Omental fat pad (tissue), 3 donors: ENCODE measurements at regions not wholly inside any gene's neighbourhood (a gene's known extent, or its start where the extent isn't known, plus 50 kb on each side); places are given as distances from the start of the nearest gene placed in this dataset.

Source experiments
- ATAC-seq: fragments of 150-250 bp; one replicate; pipeline ENCODE4 v1.9.1; 2016; ENCODE audit warnings: mild to moderate bottlenecking, moderate library complexity; ENCODE audit not compliant: low FRiP score
- DNase-seq: peaks from one replicate; pipeline ENCODE4 v3.0.0-alpha.2; 2019; ENCODE audit warnings: low spot score
- TF ChIP-seq, protein P1 (sequence below), 3 donors: fragments of 450-650 bp; IDR thresholded peaks; one replicate each; pipeline ENCODE4 v1.5.1; 2016 to 2017; ENCODE audit warnings: antibody characterized with exemption in 3 of 3, mild to moderate bottlenecking in 3 of 3, moderate library complexity in 2 of 3

DNA sequence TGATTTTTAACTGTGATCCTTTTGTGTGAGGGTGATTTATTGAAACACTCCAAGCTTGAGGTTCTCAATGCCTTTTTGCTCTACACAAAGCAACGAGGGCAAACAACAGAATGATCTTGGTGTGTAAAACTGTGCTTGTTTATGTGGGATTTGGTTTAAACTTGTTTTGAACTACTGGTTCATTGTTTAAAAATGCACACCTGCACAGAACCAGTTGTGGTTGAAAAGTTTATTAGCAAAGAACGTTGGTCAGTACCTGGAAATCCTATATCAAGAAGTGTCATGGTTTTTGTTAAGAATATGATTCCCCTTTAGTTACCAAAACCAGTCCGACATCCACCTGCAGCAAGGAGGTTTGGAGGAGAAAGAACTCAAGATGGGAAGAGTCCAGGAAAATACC lies 239.4 kb downstream of the WNT5A start:
- ATAC-seq, result no peak
- no peak for DNase-seq
- TF ChIP-seq, protein P1, sequence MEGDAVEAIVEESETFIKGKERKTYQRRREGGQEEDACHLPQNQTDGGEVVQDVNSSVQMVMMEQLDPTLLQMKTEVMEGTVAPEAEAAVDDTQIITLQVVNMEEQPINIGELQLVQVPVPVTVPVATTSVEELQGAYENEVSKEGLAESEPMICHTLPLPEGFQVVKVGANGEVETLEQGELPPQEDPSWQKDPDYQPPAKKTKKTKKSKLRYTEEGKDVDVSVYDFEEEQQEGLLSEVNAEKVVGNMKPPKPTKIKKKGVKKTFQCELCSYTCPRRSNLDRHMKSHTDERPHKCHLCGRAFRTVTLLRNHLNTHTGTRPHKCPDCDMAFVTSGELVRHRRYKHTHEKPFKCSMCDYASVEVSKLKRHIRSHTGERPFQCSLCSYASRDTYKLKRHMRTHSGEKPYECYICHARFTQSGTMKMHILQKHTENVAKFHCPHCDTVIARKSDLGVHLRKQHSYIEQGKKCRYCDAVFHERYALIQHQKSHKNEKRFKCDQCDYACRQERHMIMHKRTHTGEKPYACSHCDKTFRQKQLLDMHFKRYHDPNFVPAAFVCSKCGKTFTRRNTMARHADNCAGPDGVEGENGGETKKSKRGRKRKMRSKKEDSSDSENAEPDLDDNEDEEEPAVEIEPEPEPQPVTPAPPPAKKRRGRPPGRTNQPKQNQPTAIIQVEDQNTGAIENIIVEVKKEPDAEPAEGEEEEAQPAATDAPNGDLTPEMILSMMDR (IDR thresholded peaks at IDR 0.05), result no peak

DNA sequence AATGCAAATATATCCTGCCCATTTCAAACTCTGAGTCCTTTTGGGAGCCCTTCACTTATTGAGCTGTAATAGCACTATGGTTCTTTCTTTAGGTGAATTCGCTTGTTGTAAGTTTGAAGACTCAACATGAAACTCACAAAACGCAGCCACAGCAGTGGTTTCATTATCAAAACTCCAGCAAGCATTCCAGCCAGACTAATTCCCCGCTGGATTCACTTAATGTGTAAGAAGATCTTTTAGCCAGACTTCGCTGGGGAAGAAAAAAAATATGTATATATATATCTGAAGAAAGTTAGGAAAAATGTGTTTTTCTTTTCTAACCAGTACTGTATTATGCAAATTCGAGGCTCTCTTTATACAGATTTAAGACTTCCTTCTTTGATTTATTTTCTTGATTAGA lies 241.1 kb downstream of the WNT5A start:
- TF ChIP-seq, protein P1 (IDR thresholded peaks at IDR 0.05), result no peak
- ATAC-seq (no peak), DNase-seq (no peak)

DNA sequence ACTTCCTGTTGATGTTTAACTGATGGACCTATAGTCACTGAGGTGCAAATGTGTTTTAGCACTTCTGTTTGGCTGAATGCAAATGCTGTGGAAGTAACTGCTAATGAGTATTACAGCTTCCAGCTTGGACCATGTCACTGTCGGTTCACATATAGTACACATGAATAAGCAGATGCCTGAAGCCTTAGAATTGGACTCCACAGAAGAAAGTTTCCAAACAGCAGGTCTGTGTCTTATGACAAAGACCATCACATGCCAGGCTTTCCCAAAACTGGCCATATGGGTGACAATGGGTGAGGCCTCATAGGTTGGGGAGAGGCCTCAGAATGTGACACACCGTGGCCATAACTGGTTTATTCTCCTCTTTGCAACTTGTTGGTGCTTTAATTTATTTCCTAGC lies 241.8 kb downstream of the WNT5A start:
- no peak for DNase-seq
- ATAC-seq, result no peak

DNA sequence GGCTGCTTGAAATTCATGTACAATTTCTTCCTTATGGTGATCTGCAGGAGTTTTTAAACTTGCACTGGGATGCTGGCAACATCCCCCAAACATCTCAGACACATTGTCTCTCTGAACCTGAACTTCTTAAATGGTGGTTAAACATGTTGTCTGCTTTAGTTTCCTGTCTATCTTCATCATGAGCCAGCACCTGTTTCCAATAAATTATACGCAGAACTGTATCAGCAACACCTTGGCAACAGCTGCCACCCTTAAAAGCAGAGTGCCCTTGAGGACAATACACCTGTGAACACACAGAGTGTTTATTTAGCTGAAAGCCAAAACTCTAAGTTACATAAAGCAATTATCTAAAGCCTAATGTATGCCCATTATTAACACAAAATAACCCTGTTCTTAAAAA lies 242.9 kb downstream of the WNT5A start:
- TF ChIP-seq, protein P1 (IDR thresholded peaks at IDR 0.05), result no peak
- DNase-seq (no peak), ATAC-seq (no peak)

More for the DNA sequence above, 241.8 kb downstream of the WNT5A start:
- TF ChIP-seq, protein P1 (IDR thresholded peaks at IDR 0.05), result no peak

DNA sequence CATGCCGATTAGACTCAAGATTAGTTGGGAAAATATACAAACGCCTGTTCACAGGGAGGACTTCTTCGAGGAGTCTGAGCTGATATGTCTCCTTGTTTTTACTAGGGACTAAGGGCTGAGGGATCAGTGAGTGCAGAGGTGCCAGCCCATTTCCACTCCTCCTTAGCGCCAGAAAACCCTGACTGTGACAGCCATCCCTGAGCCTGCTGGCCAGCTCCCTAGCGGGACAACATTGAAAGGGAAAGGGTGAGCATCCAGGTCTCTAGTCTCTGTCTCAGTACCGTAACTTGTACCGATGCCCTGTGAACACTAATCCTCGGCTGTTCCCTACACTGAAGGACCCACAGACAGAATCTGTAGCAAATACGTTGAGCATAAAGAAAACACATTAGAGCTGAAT lies 243.4 kb downstream of the WNT5A start:
- ATAC-seq (no peak), DNase-seq (no peak)
- TF ChIP-seq, protein P1 (IDR thresholded peaks at IDR 0.05), result no peak

DNA sequence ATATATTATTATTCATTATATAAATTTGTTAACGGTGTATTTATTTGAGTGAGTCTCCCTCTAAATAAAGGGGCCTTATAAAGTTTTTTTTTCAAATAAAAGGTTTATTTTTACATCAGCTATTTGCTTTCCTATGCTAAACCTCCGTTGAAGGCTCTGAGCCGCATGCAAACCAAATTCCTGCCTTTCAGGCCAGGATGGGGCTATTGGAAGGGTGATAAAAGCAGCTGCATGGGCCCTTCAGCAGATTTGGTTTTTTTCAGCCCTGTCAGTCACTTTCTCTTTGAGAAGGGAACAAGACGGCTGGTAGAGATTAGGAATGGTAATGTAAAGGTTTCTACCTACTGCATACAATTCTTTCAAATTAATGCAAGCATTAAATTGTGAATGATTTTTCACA lies 244.2 kb downstream of the WNT5A start:
- TF ChIP-seq, protein P1 (IDR thresholded peaks at IDR 0.05), result no peak
- DNase-seq (no peak), ATAC-seq (no peak)

DNA sequence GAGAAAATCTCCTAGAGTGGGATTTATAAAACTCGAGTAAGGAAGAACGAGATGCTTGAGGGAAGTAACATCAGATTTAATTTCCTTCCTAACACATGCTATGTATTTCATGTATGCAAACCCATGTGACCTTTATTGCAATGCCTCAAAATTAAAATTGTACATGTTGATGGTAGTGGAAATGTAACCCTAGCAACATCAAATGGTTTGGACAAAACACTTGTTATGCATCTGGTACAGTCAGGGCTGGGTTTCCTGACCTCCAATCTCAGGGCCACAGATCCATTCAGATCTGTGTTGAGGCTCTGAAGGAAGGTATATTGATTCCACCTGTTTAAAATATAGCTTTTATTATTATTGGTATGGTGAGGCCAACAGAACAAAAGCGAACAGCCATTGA lies 246.0 kb downstream of the WNT5A start:
- TF ChIP-seq, protein P1 (IDR thresholded peaks at IDR 0.05), result no peak
- ATAC-seq (no peak), DNase-seq (no peak)
